Hepatocyte (in vitro differentiated cells): ENCODE measurements at regions not wholly inside any gene's neighbourhood (a gene's known extent, or its start where the extent isn't known, plus 50 kb on each side); places are given as distances from the start of the nearest gene placed in this dataset.

Experiments
- EZH2phosphoT487 ChIP-seq: fragments of 200-600 bp; sonication (generic); IDR thresholded peaks from one replicate; pipeline ENCODE4 v1.6.1; 2018; ENCODE audit warnings: antibody characterized with exemption, mild to moderate bottlenecking, low read depth, moderate library complexity; ENCODE audit not compliant: unreplicated experiment, severe bottlenecking
- TF ChIP-seq, protein P1 (sequence below): fragments of 200-600 bp; sonication (generic); IDR thresholded peaks from 2 replicates; pipeline ENCODE4 v1.5.1; 2016; ENCODE audit warnings: antibody characterized with exemption, mild to moderate bottlenecking; ENCODE audit not compliant: poor library complexity

GRCh38 chrX:94424456-94424855 is 750.5 kb downstream of the FAM133A start:
- TF ChIP-seq, protein P1, sequence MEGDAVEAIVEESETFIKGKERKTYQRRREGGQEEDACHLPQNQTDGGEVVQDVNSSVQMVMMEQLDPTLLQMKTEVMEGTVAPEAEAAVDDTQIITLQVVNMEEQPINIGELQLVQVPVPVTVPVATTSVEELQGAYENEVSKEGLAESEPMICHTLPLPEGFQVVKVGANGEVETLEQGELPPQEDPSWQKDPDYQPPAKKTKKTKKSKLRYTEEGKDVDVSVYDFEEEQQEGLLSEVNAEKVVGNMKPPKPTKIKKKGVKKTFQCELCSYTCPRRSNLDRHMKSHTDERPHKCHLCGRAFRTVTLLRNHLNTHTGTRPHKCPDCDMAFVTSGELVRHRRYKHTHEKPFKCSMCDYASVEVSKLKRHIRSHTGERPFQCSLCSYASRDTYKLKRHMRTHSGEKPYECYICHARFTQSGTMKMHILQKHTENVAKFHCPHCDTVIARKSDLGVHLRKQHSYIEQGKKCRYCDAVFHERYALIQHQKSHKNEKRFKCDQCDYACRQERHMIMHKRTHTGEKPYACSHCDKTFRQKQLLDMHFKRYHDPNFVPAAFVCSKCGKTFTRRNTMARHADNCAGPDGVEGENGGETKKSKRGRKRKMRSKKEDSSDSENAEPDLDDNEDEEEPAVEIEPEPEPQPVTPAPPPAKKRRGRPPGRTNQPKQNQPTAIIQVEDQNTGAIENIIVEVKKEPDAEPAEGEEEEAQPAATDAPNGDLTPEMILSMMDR = no peak
- TF ChIP-seq EZH2phosphoT487 = no peak
